GM21360 (cell line): ENCODE measurements at regions not wholly inside any gene's neighbourhood (a gene's known extent, or its start where the extent isn't known, plus 50 kb on each side); places are given as distances from the start of the nearest gene placed in this dataset.

Source experiments
- ATAC-seq: cut with Tn5 transposase; IDR thresholded peaks from one replicate; pipeline ENCODE4 v1.9.1; 2021; ENCODE audit warnings: mild to moderate bottlenecking, moderate library complexity; ENCODE audit not compliant: unreplicated experiment

- ATAC-seq = no peak
Measured at GRCh38 chr1:47627016-47627415, 189.2 kb downstream of the FOXD2 start.

DNA sequence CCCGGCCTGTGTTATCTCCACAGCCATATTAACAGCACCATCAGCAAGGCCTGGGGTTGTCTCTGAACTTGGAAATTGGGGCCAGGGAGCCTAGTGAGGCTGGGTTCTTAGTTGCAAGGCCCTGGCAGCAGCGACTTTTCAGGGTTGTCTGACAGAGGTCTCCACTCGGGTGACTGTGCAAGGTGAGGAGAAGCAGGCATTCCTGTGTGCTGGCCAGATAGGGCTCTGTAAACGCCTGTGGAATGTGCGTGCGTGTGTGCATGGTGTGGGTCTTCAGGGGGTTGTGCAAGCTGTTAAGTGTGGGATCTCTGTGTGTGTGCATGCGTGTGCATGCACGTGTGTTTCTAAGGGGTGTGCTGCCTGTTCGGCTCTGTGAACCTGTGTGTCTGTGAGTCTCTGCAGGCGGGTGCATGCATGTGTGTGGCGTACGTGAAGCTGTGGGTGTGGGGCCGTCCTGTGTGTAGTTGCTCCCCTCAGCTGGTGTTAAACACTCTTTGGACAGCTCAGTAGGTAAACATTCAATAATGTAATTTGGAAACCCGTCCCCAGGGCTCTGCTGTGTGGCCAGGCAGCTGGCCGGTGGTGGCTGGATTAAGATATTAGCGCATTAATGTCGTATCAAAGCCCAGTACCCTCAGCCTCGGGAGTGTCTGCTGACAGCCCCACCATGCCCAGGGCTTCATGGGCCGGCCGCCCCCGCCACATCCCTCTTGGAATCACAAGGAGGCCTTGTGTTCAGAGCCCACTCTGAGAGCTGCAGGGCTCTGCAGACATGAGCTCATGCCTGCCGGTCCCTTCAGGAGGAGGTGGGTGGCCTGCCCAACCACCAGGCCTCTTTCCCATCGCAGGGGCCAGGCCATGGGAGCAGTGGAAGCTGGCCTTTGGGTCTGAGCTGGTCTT lies 189.9 kb downstream of the FOXD2 start:
- no peak for ATAC-seq

GRCh38 chr1:47629201-47629600 lies 191.4 kb downstream of the FOXD2 start:
- ATAC-seq = no peak

- no peak for ATAC-seq
Measured at GRCh38 chr1:47630346-47630745, 192.5 kb downstream of the FOXD2 start.

- no peak for ATAC-seq
Measured at GRCh38 chr1:47631411-47631995, 193.7 kb downstream of the FOXD2 start.

DNA sequence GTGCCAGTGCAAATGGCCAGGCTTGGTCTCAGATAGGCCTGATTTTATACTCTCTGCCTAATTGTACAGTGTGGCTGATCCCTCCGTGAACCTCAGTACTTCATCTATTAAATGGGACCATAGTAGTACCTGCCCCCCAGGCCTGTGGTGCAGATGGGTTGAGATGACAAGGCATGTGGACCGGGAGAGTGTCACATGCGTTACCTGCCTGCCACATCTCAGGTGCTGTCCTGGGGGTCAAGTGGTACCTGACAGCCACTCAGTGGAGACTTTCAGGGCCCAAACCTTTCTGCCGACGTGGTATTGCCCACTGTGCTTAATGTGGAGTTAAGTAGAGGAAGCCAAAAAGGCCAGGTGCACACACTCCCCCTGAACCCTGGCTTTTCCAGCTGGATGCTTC lies 197.3 kb downstream of the FOXD2 start:
- ATAC-seq = no peak

DNA sequence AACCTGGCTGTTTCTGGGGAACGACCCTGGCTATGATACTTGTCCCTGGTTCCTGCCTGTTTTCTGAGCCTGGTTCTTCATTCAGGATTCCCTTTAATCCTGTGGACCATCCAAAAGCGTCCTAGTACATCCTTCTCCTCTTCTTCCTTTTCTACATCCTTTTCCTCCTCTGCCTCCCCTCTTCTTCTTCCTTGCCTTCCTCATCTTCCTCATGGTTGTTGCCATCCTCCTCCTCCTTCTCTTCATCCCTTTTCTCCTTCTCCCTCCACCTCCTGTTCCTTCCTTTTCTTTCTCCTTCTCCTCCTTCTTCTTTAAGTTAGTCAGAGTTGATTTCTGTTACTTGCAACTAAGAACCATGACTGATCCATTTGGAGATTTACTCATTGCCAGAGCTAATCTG lies 197.8 kb downstream of the FOXD2 start:
- no peak for ATAC-seq

- no peak for ATAC-seq
Measured at GRCh38 chr1:47637111-47637685, 199.4 kb downstream of the FOXD2 start.

- no peak for ATAC-seq
Measured at GRCh38 chr1:47638240-47638639, 200.4 kb downstream of the FOXD2 start.

DNA sequence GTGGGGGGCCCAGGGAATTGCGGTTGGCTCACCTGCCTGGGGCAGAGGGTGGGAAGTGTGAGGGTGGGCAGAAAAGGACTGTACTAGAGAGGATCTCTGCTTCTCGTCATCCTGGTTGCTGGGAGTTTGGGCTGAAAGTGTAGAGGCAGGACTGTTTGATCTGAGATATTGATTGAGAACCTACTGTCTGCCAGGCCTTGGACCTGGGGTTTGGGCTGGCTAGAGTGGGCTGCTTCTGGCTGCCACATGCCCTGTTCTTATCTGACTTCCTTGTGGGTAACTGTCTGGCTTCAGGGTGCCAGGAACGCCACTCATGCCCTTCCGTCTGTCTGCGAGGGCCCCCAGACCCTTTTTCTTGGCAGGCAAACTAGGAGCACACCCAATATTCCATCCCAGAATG lies 200.9 kb downstream of the FOXD2 start:
- ATAC-seq = no peak

DNA sequence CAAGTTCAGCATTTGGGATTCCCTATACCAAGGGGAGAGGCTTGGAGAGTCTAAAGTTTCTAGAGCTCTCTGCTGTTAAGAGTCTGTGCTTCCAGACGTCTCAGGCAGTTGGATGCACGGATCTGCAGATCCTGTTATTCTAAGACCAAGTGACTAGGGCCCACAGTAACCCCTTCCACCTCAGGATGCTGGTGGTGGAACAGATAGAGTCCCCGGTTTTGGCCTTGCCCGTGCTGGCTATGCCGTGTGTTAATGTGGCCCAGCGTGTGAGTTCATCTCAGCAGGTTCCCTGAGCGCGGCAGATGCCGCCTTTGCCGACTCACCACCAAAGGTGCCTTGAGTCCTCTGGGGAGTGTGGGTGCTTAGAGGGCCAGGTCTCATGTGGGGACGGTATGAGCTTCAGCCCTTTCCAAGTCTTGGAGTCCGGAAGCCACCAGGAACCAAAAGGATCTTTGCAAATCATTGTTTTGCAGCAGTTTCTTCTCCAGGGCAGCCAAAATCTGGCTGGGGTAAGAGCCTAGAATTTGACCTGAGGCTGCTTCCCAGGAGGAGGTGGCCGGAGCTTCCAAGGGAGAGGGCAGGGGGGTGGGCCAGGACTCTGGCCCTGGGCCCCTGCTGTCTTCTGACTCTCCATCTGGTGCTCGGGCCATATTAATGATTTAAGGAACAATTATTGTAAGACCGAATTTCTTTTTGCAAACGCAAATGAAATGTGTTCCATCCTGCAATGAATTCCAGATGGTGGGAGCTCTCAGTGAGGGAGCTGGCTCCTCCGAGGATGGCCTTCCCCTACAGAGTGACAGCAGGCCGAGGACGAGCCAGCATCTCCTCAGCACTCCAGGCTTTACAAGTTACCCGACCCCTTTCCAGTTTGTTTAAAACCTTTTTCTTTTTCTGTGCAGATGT lies 205.7 kb downstream of the FOXD2 start:
- ATAC-seq = no peak

DNA sequence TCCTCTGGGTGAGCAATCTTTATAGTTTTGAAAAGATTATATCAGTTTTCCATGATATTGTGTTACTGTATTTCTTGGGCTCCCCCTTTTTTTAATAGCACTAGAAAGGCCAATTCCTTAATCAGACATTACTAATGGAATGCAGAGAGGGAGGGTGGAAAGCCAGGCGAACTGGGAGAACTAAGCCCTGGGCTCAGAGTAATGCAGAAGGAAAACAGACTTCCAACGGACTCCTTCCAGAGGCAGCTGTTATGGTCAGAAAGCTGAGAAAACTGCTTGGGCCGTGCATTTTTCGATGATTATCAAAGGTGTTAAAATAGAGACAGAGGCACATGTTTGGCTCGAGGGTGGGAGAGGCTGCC lies 206.3 kb downstream of the FOXD2 start:
- ATAC-seq = no peak

- ATAC-seq = no peak
Measured at GRCh38 chr1:47645151-47645550, 207.3 kb downstream of the FOXD2 start.

- no peak for ATAC-seq
Measured at GRCh38 chr1:47646676-47647075, 208.8 kb downstream of the FOXD2 start.

GRCh38 chr1:47647327-47647845 lies 209.5 kb downstream of the FOXD2 start:
- no peak for ATAC-seq

- ATAC-seq = no peak
Measured at GRCh38 chr1:47650205-47650604, 212.4 kb downstream of the FOXD2 start.

DNA sequence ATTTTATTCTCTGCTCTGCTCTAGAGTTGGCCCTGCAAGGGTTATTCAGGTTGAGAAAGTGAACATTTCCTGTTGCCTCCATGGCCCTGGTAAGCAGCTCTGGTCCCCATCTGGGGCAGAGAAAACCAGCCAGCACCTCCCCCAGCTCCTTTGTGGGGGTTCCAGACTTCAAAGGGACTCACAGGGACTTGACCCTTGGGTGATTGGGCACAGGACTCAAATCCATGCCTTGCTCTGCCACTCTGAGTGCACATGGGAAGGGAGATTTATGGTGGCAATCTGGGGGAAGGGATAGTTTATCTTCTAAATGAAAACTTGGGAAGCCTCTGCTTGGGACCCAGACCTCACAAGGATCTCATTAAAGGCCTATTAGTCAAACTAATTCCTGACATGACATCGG lies 212.8 kb downstream of the FOXD2 start:
- ATAC-seq = no peak

GRCh38 chr1:47651311-47652089 lies 213.7 kb downstream of the FOXD2 start:
- no peak for ATAC-seq

DNA sequence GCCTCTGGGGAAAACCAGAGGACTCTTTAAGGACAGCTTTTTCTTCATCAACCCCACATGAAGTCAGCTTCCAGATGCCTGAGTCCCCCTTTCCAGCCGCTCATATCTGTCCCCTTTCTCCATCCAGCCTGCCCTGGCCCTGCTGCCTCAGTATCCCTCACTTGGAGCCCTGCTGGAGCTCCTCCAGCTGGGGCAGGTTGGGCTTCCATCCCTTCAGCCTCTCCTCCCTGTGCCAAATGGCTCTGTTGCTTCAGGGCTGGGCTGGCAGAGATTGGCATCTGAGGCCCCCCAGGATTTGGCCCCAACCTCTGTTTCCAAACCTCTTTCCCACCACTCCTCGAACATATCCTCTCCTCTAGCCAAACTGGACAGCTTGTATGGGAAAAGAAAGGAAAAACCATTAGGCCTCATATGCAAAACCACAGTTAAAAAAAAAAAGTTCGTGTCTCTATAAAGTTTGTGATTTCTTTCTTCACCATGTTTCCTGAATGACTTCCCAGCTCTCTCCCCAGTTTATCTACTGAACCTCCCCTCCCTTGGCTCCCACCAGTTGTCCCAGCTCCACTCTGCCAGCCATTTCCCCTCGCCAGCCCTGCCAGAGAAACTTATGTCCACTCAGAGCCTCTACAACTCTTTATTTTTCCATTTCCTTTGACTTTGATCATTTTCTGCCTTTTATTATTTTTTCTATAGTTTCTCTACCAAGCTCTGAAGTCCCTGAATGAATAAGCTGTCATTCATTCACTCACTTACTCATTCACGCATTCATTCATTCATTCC lies 217.9 kb downstream of the FOXD2 start:
- no peak for ATAC-seq
